ENCODE measurements at regions not wholly inside any gene's neighbourhood (a gene's known extent, or its start where the extent isn't known, plus 50 kb on each side); places are given as distances from the start of the nearest gene placed in this dataset.
A peak's percentile ranks its signal among the peaks of the same experiment; 100 is the strongest.

DNA sequence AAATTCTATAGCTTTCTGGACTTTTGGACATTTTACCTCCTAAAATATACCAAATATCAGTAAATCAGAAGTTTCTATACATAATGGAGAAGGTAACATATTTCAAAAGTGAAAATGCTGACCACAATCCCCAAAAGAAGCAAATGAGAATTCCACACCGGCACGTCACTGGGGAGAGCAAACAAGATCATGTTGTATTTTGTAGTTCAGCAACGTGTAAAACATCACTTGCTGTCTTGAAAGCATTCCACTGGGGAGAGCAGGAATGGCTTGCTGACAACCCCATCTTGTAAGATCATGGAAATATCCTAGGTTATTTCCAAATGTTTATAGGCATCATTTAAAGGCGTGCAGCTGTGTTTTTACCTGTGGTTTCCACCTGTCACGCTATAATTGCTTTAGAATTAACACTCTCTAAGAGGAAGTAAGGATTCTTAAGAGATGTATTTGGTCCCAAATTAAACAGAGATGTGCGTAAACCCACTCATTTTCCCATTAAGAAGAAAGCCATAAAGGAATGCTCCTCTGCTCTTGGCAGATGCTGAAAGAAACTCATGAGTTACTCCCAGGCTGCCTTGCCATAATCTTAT is 397.1 kb upstream of the POT1 start:
- no peak for FAIRE-seq
- Histone ChIP-seq H3K9me3 (no peaks in the 10 kb centered on the region), H3K4me2 (no peak overlapping the region), H3K27ac (no peak overlapping the region), H3K4me3 (no peak overlapping the region), H3K4me1 (no peaks in the 10 kb centered on the region)
- POLR2A ChIA-PET = no interaction called here
- ATAC-seq = no peak
- TF ChIP-seq GATA3 (IDR thresholded peaks at IDR 0.05; ENCODE audit: borderline replicate concordance) = no peak
- no peak for TF ChIP-seq CEBPB (IDR thresholded peaks at IDR 0.05)
- no peak for TF ChIP-seq TP53 (CRISPR knock-in tag; IDR thresholded peaks at IDR 0.05)
- TF ChIP-seq, protein P1, sequence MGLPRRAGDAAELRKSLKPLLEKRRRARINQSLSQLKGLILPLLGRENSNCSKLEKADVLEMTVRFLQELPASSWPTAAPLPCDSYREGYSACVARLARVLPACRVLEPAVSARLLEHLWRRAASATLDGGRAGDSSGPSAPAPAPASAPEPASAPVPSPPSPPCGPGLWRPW (IDR thresholded peaks at IDR 0.05) = no peak
- TF ChIP-seq RNF2 (IDR thresholded peaks at IDR 0.05; ENCODE audit: borderline replicate concordance, low read depth) = no peak
- CTCF ChIA-PET = no interaction called here
- 8% methylated on average over 6 of the region's 6 CpGs for WGBS (ENCODE audit: missing lambda C conversion rate)
- no peak for DNase-seq (ENCODE audit: low read depth in 1 of 2, low spot score in 1 of 2)

DNA sequence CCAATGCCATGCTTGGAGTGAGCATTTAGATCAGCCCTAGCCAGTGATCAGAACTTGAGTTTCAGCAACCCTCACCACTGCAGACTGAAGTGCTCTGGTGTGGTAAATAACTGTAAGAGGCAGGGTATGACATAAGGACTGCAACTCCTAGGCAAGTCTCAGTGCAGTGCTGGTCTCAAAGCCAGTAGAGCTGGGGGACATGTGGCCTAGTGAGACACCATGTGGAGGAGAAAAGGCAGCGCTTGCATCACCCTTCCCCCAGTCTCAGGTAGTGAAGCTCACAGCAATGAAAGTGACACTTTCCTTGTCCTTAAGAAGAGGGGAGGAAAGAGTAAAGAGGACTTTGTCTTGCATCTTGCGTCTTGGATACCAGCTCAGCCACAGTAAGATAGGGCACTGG is 386.8 kb upstream of the POT1 start:
- H3K4me1 ChIP-seq = no peaks in the 10 kb centered on the region
- ChIA-PET POLR2A (no interaction called here), CTCF (no interaction called here)
- DNase-seq (ENCODE audit: low read depth in 1 of 2, low spot score in 1 of 2) = peak in 1 of 2 experiments; percentile 15
- ATAC-seq = no peak
- no peak for FAIRE-seq
- TF ChIP-seq ESRRA (IDR thresholded peaks at IDR 0.05; ENCODE audit: borderline replicate concordance, low read length) (no peak), MAZ (IDR thresholded peaks at IDR 0.05; ENCODE audit: borderline replicate concordance, low read depth, low read length) (no peak)
- TF ChIP-seq, protein P1 (IDR thresholded peaks at IDR 0.05) = no peak
- no peak overlapping the region for H3K27ac ChIP-seq
- H3K4me3 ChIP-seq = no peak overlapping the region
- no peaks in the 10 kb centered on the region for H3K9me3 ChIP-seq
- 32% methylated on average over 2 of the region's 2 CpGs for WGBS (ENCODE audit: missing lambda C conversion rate)
- no peak overlapping the region for H3K4me2 ChIP-seq

DNA sequence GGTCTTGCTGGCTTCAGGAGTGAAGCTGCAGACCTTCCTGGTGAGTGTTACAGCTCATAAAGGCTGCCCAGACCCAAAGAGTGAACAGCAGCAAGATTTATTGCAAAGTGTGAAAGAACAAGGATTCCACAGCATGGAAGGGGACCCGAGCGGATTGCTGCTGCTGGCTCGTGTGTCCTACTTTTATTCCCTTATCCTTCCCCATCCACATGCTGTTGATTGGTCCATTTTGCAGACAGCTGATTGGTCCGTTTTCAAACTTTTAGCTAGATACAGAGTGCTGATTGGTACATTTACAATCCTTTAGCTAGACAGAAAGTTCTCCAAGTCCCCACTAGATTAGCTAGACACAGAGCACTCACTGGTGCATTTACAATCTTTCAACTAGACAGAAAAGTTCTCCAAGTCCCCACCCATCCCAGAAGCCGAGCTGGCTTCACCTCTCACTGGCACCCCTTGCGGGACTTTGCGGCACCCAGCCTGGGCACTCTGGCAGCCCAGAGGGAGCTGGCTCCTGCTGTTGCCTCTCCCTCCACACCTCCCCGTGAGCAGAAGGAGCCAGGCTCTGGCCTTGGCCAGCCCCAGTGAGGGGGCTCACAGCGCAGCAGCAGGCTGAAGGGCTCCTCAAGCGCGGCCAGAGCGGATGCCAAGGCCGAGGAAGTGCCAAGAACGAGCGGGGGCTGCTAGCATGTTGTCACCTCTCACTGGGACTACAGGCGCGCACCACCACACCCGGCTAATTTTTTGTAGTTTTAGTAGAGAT is 369.6 kb upstream of the POT1 start:
- ATAC-seq (no peak), DNase-seq (ENCODE audit: low read depth in 1 of 2, low spot score in 1 of 2) (no peak), FAIRE-seq (no peak)
- no peak overlapping the region for H3K4me2 ChIP-seq
- POLR2A ChIA-PET = no interaction called here
- no peak overlapping the region for H3K27ac ChIP-seq
- H3K4me1 ChIP-seq = no peaks in the 10 kb centered on the region
- TF ChIP-seq CBX2 (IDR thresholded peaks at IDR 0.05; ENCODE audit: borderline replicate concordance, low read depth) (no peak), FOXS1 (CRISPR knock-in tag; IDR thresholded peaks at IDR 0.05) (no peak), FOSB (CRISPR knock-in tag; IDR thresholded peaks at IDR 0.05) (no peak), RARB (CRISPR knock-in tag; IDR thresholded peaks at IDR 0.05) (no peak), MAZ (IDR thresholded peaks at IDR 0.05; ENCODE audit: borderline replicate concordance, low read depth, low read length) (no peak), TFCP2L1 (CRISPR knock-in tag; IDR thresholded peaks at IDR 0.05) (no peak), RFX5 (IDR thresholded peaks at IDR 0.05) (no peak), CEBPB (IDR thresholded peaks at IDR 0.05) (no peak), ZFP36 (IDR thresholded peaks at IDR 0.05; ENCODE audit: borderline replicate concordance, partially characterized antibody) (no peak), MYC (IDR thresholded peaks at IDR 0.05; ENCODE audit: borderline replicate concordance, low read length) (no peak)
- TF ChIP-seq, protein P2, sequence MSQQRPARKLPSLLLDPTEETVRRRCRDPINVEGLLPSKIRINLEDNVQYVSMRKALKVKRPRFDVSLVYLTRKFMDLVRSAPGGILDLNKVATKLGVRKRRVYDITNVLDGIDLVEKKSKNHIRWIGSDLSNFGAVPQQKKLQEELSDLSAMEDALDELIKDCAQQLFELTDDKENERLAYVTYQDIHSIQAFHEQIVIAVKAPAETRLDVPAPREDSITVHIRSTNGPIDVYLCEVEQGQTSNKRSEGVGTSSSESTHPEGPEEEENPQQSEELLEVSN (IDR thresholded peaks at IDR 0.05; ENCODE audit: borderline replicate concordance, low read depth) = no peak
- TF ChIP-seq, protein P3, sequence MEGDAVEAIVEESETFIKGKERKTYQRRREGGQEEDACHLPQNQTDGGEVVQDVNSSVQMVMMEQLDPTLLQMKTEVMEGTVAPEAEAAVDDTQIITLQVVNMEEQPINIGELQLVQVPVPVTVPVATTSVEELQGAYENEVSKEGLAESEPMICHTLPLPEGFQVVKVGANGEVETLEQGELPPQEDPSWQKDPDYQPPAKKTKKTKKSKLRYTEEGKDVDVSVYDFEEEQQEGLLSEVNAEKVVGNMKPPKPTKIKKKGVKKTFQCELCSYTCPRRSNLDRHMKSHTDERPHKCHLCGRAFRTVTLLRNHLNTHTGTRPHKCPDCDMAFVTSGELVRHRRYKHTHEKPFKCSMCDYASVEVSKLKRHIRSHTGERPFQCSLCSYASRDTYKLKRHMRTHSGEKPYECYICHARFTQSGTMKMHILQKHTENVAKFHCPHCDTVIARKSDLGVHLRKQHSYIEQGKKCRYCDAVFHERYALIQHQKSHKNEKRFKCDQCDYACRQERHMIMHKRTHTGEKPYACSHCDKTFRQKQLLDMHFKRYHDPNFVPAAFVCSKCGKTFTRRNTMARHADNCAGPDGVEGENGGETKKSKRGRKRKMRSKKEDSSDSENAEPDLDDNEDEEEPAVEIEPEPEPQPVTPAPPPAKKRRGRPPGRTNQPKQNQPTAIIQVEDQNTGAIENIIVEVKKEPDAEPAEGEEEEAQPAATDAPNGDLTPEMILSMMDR (IDR thresholded peaks at IDR 0.05) = no peak
- TF ChIP-seq, protein P4, sequence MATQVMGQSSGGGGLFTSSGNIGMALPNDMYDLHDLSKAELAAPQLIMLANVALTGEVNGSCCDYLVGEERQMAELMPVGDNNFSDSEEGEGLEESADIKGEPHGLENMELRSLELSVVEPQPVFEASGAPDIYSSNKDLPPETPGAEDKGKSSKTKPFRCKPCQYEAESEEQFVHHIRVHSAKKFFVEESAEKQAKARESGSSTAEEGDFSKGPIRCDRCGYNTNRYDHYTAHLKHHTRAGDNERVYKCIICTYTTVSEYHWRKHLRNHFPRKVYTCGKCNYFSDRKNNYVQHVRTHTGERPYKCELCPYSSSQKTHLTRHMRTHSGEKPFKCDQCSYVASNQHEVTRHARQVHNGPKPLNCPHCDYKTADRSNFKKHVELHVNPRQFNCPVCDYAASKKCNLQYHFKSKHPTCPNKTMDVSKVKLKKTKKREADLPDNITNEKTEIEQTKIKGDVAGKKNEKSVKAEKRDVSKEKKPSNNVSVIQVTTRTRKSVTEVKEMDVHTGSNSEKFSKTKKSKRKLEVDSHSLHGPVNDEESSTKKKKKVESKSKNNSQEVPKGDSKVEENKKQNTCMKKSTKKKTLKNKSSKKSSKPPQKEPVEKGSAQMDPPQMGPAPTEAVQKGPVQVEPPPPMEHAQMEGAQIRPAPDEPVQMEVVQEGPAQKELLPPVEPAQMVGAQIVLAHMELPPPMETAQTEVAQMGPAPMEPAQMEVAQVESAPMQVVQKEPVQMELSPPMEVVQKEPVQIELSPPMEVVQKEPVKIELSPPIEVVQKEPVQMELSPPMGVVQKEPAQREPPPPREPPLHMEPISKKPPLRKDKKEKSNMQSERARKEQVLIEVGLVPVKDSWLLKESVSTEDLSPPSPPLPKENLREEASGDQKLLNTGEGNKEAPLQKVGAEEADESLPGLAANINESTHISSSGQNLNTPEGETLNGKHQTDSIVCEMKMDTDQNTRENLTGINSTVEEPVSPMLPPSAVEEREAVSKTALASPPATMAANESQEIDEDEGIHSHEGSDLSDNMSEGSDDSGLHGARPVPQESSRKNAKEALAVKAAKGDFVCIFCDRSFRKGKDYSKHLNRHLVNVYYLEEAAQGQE (IDR thresholded peaks at IDR 0.05) = no peak
- TF ChIP-seq, protein P5, sequence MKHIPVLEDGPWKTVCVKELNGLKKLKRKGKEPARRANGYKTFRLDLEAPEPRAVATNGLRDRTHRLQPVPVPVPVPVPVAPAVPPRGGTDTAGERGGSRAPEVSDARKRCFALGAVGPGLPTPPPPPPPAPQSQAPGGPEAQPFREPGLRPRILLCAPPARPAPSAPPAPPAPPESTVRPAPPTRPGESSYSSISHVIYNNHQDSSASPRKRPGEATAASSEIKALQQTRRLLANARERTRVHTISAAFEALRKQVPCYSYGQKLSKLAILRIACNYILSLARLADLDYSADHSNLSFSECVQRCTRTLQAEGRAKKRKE (CRISPR knock-in tag; IDR thresholded peaks at IDR 0.05; ENCODE audit: low read depth) = no peak
- no peaks in the 10 kb centered on the region for H3K9me3 ChIP-seq
- H3K4me3 ChIP-seq = no peak overlapping the region
- 63% methylated on average over 10 of the region's 18 CpGs for WGBS (ENCODE audit: missing lambda C conversion rate)
- CTCF ChIA-PET = no interaction called here
